Activated CD8-positive, alpha-beta T cell treated with anti-CD3 and anti-CD28 coated beads for 36 hours (primary cell): ENCODE measurements at regions not wholly inside any gene's neighbourhood (a gene's known extent, or its start where the extent isn't known, plus 50 kb on each side); places are given as distances from the start of the nearest gene placed in this dataset.

Source experiments
- ATAC-seq: fragments of 200-7000 bp; cut with Tn5 transposase; one replicate; pipeline ENCODE4 v1.10.0; 2021; ENCODE audit warnings: mild to moderate bottlenecking, moderate library complexity
- CTCF ChIA-PET: fragments of 350-600 bp; sonication (Branson Sonifier 250); formaldehyde crosslinking; loops from one replicate; lab custom pipeline; 2021; ENCODE audit warnings: antibody characterized with exemption; lab: Charles Lee
- POLR2A ChIA-PET: fragments of 350-600 bp; sonication (Branson Sonifier 250); formaldehyde crosslinking; loops from one replicate; lab custom pipeline; 2021; ENCODE audit warnings: antibody characterized with exemption; lab: Charles Lee
- DNase-seq: peaks from one replicate; pipeline ENCODE4 v3.0.0-alpha.2; 2020
- H3K27ac Mint-ChIP-seq: one replicate; pipeline ENCODE4 v1.8.0; 2021; ENCODE audit warnings: mild to moderate bottlenecking, mixed read lengths
- H3K27me3 Mint-ChIP-seq: one replicate; pipeline ENCODE4 v1.8.0; 2021; ENCODE audit warnings: mixed read lengths
- H3K36me3 Mint-ChIP-seq: one replicate; pipeline ENCODE4 v1.8.0; 2021; ENCODE audit warnings: low read depth, mixed read lengths
- H3K4me1 Mint-ChIP-seq: one replicate; pipeline ENCODE4 v1.8.0; 2021; ENCODE audit warnings: low read depth, mixed read lengths
- H3K4me3 Mint-ChIP-seq: one replicate; pipeline ENCODE4 v1.8.0; 2021; ENCODE audit warnings: mild to moderate bottlenecking, moderate library complexity, mixed read lengths
- H3K9me3 Mint-ChIP-seq: one replicate; pipeline ENCODE4 v1.8.0; 2021; ENCODE audit warnings: mixed read lengths
- CTCF ChIP-seq: fragments of 200-600 bp; IDR thresholded peaks from one replicate; pipeline ENCODE4 v1.8.0; 2022; ENCODE audit warnings: antibody characterized with exemption, mild to moderate bottlenecking
- intact Hi-C: fragments of 100-400 bp; cut with micrococcal nuclease; formaldehyde crosslinking; loops from one replicate; pipeline ENCODE4 v1.10.0; 2022

GRCh38 chr20:22070610-22071058 lies 365.2 kb downstream of the PAX1 start:
- peaks cover 10% of the 10 kb centered on the region for H3K9me3 Mint-ChIP-seq
- ATAC-seq (no peak), DNase-seq (no peak)
- ChIA-PET CTCF (no interaction called here), POLR2A (no interaction called here)
- H3K4me1 Mint-ChIP-seq = no peaks in the 10 kb centered on the region
- no peak overlapping the region for H3K27ac Mint-ChIP-seq
- no peaks in the 10 kb centered on the region for H3K27me3 Mint-ChIP-seq
- intact Hi-C loops = no loop called here
- no peak overlapping the region for H3K4me3 Mint-ChIP-seq
- no peak for TF ChIP-seq CTCF
- no peaks in the 10 kb centered on the region for H3K36me3 Mint-ChIP-seq

- Mint-ChIP-seq H3K9me3 (peaks cover 5% of the 10 kb centered on the region), H3K4me3 (no peak overlapping the region), H3K27ac (no peak overlapping the region), H3K4me1 (no peaks in the 10 kb centered on the region), H3K36me3 (no peaks in the 10 kb centered on the region), H3K27me3 (no peaks in the 10 kb centered on the region)
- DNase-seq = no peak
- CTCF ChIA-PET = no interaction called here
- no peak for TF ChIP-seq CTCF
- POLR2A ChIA-PET = no interaction called here
- ATAC-seq = no peak
- intact Hi-C loops = no loop called here
Measured at GRCh38 chr20:22063753-22064152, 358.3 kb downstream of the PAX1 start.

GRCh38 chr20:22062874-22063273 lies 357.4 kb downstream of the PAX1 start:
- Mint-ChIP-seq H3K4me1 (no peaks in the 10 kb centered on the region), H3K4me3 (no peak overlapping the region), H3K27ac (no peak overlapping the region), H3K36me3 (no peaks in the 10 kb centered on the region), H3K27me3 (no peaks in the 10 kb centered on the region), H3K9me3 (peaks cover 3% of the 10 kb centered on the region)
- ATAC-seq (no peak), DNase-seq (no peak)
- intact Hi-C loops = no loop called here
- no peak for TF ChIP-seq CTCF
- CTCF ChIA-PET = no interaction called here
- POLR2A ChIA-PET = no interaction called here

- H3K36me3 Mint-ChIP-seq = no peaks in the 10 kb centered on the region
- H3K9me3 Mint-ChIP-seq = peaks cover 5% of the 10 kb centered on the region
- intact Hi-C loops = no loop called here
- H3K27ac Mint-ChIP-seq = no peak overlapping the region
- TF ChIP-seq CTCF = no peak
- ATAC-seq (no peak), DNase-seq (no peak)
- CTCF ChIA-PET = no interaction called here
- H3K4me3 Mint-ChIP-seq = no peak overlapping the region
- H3K27me3 Mint-ChIP-seq = no peaks in the 10 kb centered on the region
- POLR2A ChIA-PET = no interaction called here
- no peaks in the 10 kb centered on the region for H3K4me1 Mint-ChIP-seq
Measured at GRCh38 chr20:22060610-22061009, 355.1 kb downstream of the PAX1 start.

GRCh38 chr20:22058746-22059145 lies 353.3 kb downstream of the PAX1 start:
- ChIA-PET CTCF (no interaction called here), POLR2A (no interaction called here)
- Mint-ChIP-seq H3K36me3 (no peaks in the 10 kb centered on the region), H3K27ac (no peak overlapping the region), H3K27me3 (no peaks in the 10 kb centered on the region), H3K4me1 (no peaks in the 10 kb centered on the region), H3K4me3 (no peak overlapping the region), H3K9me3 (peaks cover 5% of the 10 kb centered on the region)
- DNase-seq = no peak
- no peak for ATAC-seq
- intact Hi-C loops = no loop called here
- no peak for TF ChIP-seq CTCF
